HG03432 (cell line): ENCODE measurements at regions not wholly inside any gene's neighbourhood (a gene's known extent, or its start where the extent isn't known, plus 50 kb on each side); places are given as distances from the start of the nearest gene placed in this dataset.
A peak's percentile ranks its signal among the peaks of the same experiment; 100 is the strongest.
"Not testable (repeated sequence)": the region's sequence is repeated elsewhere in the genome, so short reads cannot be mapped to it uniquely, and the experiment has no call there.

Source experiments
- ATAC-seq: cut with Tn5 transposase; IDR thresholded peaks from one replicate; pipeline ENCODE4 v1.9.1; 2021; ENCODE audit warnings: mild to moderate bottlenecking, moderate library complexity; ENCODE audit not compliant: unreplicated experiment

DNA sequence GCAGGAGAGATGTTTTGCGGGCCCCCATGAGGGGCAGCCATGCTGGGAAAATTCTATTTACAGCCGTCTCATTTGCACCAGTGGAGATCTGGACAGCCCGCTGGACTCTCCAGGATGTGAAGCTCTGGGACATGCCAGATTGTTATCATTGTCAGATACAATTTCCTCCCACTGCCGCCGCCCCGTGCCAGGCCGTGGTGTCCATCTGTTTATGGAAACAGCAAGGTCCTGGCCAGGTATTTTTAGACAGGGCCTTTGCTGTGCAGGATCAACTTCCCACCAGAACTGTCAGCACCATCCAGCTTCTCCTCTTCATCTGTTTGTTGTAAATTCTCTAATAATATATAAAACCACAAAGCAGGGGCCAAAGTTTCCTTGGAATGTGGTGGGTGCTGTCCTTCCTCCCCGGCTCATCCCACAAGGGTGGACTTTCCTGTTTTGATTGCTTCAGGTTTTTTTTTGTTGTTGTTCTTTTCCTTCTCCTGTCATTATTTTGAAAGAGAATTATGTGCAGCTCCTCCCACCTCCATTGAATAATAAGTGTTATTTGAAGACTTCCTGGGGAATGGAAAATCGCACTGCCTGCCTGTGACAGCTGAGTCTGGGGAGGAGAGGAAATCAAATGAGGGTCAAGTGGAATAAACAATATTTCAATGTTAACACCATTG lies 398.1 kb downstream of the TNS1 start:
- no peak for ATAC-seq

DNA sequence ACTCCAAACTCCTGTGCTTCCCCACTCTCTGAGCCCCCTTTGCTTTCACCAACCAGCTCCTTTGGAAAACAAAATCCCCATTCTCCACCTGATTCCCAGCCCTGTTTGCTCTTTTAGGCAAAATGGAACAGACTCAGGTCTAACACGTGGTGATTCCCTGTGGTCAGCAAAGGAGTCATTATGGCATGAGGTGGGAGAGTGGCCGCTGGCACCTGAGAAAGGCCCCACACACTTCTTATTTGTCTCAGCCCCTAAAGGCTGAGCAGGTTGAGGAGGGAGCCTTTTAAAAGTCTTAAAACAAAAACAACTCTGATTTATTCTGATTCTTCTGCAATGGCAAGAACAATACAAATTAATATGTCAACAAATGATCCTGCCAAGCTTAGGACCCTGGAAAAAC lies 401.2 kb downstream of the TNS1 start:
- ATAC-seq = no peak

- no peak for ATAC-seq
Measured at GRCh38 chr2:217599906-217600305, 402.9 kb downstream of the TNS1 start.

DNA sequence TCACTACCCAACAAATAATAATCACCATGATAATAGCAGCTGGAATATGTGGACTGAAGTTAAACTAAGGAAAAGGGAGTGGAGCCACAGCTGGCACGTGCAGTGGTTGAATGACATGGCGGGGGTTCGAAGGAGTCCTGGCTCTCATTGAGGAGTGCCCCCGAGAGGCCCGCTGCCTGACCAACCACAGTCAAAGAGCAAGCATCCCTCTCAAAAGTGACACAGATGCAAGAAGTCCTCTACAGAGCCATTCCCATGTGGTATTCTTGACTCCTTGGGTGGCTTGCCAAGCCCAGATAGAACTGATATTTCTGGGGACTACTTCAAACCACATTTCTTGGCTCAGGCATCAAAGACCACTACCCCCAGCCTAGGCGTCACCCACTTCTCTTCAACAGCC lies 405.1 kb downstream of the TNS1 start:
- no peak for ATAC-seq

DNA sequence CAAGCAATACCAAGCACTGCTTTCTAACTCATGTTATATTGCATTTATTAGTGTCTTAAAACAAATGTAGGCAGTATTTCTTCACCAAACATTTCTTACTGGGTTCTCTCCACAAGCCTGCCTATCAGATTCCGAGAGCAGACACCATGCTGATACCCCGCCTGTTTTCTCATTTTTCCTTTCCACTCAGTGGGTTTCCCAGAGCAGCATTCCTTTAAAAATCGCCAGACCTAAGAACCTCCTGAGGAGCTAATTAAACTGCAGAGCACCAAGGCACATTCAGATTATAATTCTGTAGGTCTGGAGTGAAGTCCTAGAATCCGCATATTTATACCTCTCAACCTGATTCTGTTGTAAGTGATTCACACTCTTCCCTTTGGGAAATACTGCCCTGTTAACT lies 405.6 kb downstream of the TNS1 start:
- ATAC-seq = no peak

DNA sequence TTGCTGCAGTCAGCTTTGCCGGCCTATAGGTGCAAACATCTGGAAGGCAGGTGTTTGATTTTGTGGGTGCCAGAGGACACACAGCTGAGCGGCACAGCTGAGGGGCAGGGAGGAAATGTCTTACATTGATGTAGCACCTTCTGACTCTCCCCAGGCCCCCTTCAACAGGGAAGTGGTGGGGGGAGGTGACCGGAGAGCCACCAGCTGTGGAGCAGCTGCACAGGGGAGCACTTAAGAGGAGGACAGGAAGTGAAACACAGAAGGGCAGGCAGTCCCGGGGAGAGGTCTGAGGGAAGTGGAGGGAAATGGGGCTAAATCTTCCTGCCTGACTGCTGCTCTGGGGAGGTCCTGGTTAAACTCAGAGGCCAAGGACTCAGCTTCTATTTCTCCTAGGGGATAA lies 409.1 kb downstream of the TNS1 start:
- ATAC-seq = peak; percentile 50

DNA sequence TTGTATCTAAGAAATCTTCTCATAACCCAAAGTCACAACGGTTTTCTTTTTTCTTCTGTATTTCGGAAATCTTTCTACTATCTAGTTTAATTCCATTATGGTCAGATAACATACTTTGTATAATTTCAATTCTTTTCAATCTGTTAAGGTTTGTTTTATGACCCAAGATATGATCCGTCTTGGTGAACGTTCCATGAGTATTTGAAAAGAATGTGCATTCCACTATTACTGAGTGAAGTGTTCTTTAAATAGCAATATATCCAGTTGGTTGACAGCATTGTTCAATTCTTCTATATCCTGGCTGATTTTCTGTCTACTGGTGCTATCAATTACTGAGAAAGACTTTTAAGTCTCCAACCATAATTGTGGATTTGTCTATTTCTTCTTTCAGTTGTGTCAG lies 414.5 kb downstream of the TNS1 start:
- ATAC-seq = no peak

- no peak for ATAC-seq
Measured at GRCh38 chr2:217585362-217585761, 417.4 kb downstream of the TNS1 start.

DNA sequence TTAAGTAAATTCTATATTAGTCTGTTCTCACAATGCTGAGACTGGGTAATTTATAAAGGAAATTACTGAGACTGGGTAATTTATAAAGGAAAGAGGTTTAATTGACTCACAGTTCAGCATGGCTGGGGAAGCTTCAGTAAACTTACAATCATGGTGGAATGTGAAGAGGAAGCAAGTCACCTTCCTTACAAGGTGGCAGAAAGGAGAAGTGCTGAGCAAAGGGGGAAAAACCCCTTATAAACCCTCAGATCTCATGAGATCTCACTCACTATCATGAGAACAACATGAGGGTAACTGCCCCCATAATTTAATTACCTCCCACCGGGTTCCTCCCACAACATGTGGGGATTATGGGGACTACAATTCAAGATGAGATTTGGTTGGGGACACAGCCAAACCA lies 422.4 kb downstream of the TNS1 start:
- not testable (repeated sequence) for ATAC-seq

GRCh38 chr2:217573571-217573970 lies 429.2 kb downstream of the TNS1 start:
- no peak for ATAC-seq

DNA sequence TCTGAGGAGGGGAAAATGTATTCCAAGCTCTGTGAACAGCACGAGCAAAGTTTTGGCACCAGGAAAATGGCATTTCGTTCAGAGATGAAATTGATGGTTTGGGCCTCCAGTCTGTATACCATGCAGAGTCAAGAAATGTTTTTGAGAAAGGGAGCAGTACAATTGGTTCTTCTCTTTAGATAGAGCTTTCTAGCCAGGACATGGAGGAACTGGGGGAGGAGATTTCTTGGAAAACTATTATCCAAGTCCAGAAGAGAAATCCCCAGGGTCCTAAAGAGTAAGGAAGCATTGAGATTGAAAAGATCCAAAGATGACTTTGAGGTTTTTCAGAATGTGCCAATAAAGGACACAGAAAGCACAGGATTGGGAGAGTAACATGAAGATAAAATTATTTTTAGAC lies 432.4 kb downstream of the TNS1 start:
- no peak for ATAC-seq

GRCh38 chr2:217568289-217568971 lies 434.4 kb downstream of the TNS1 start:
- no peak for ATAC-seq

- ATAC-seq = no peak
Measured at GRCh38 chr2:217563565-217563964, 439.2 kb downstream of the TNS1 start.

DNA sequence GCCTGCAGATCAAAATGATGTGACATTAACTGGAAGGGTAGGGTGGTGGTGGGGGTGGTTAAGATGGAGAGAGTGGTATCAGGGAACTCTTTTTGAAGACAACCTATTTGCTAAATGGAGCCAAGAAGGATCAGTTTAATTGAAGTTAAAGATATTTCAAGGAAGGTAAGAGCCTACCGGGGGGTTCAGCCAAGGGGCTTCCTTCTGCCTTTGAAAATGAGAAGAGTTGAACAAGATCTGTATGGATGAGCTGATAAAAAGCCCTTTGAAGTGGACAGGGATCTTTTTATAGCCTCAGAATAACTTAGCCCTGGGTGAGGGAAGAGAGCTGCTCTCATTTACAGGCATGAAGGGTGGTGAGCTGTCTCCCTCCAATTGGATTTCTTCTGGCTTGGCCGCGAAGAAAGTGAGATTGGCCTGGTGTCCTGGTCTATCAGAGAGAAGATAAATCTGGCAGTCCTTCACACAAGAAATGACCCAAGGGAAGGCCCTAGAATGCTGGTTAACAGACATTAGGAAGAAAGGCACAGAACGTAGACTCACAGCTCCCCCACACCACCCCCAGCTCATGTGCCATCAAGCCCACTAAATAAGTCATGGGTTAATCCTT lies 439.8 kb downstream of the TNS1 start:
- ATAC-seq = no peak

DNA sequence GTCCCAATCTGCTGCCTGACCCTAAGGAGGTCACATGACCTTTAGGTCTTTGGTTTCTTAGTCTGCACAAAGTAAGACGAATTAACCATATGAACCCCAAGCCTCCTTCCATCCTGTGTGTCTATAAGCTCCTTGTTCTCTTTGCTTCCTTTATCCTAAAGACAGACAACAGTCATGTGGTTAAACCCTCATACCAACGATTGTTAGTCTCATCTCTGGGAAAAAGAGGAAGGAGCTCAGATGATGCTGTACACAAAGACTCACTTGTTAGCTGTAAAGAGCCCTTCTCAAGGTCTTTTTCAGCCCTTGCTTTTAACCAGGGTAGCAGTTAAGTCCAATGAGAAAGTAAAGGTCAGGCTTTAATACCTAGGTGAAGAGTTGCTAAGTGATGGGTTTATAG lies 443.7 kb downstream of the TNS1 start:
- no peak for ATAC-seq

DNA sequence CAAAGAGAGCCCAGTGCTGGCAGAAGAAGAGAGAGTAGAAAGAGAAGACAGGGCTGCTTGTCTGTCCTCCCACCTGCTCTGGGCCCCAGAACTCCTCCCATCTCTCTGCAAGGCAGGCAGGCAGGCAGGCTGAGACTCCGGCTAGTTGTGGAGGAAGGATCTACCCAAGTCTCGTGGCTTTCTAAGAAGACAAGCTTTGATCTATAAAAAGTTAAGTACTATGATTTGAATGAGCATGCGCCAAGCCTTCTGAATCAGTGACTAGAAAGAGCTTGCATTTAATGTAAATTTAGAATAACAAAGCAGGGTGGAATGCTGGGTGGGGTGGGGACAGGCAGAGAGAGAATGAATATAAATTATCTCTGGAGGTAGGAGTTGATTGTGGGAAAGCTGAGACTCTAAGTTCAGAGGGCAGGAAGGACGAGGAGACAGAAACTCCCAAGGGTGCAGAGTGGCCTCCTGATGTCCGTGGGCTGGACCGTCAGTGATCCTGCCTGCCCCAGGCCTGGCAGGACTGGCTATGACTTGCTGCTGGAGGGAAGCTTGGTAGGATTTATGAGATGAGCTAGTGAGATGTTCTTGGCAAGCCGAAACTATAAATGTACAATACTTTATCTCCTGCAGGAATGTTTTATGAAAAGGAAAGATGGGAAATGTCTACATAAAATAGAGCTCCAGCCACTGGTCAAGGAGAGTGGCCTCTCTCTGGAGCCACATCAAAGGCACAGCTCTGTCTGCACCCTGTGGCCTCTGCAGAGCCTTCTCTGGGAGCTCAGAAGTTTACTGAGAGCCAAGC lies 447.5 kb downstream of the TNS1 start:
- ATAC-seq = no peak

DNA sequence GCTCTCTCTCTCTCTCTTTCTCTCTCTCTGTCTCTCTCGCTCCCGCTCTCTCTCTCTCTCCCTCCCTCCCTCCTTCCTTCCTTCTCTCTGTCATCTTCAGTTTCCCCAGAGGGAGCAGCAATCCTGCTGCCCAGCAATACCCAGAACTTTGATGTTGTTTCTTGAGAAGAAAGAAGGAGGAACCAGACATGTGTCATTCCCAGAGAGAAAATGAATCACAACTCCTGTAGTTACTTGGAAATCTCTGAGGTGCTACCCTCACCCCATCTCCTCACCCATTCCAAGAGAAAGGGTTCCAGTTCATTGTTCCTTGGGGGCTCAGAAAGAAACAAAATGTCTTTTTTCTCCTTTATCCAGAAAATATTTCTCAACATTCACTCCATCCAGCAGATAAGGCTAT lies 449.1 kb downstream of the TNS1 start:
- no peak for ATAC-seq

DNA sequence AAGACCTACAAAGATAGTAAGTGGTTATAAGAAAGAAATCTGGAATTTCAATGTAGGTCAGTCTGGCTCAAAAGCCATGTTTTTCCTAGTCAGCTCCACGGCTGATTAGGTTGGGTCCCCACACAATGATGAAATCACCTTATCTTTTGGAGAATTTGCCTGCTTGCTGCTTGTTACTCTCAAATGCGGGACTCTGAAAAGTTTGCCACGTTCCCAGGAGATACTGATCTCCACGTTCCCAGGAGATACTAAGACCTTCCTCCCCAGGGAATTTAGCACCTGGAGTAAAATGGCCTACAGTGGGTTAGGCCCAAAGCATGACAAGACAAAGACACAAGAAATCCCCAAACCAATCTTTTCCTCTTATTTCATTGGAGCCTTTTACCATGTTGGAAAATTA lies 449.6 kb downstream of the TNS1 start:
- ATAC-seq = no peak

GRCh38 chr2:217552081-217552480 lies 450.7 kb downstream of the TNS1 start:
- no peak for ATAC-seq

- no peak for ATAC-seq
Measured at GRCh38 chr2:217551252-217551899, 451.4 kb downstream of the TNS1 start.

- no peak for ATAC-seq
Measured at GRCh38 chr2:217539126-217539525, 463.7 kb downstream of the TNS1 start.
